Neural cell (in vitro differentiated cells): ENCODE measurements at regions not wholly inside any gene's neighbourhood (a gene's known extent, or its start where the extent isn't known, plus 50 kb on each side); places are given as distances from the start of the nearest gene placed in this dataset.

Experiments
- H2AFZ ChIP-seq: fragments of 200-600, 300-800 bp; sonication (generic), shearing (Covaris generic); 2 replicates; pipeline ENCODE4 v1.6.0; 2014; ENCODE audit warnings: low read depth, mild to moderate bottlenecking, antibody characterized with exemption, low read length, moderate library complexity
- H3F3A ChIP-seq: fragments of 200-600 bp; shearing (Covaris generic); 2 replicates; pipeline ENCODE4 v1.6.1; 2016; ENCODE audit warnings: mild to moderate bottlenecking, moderate library complexity, mixed read lengths, antibody characterized with exemption, low read length; ENCODE audit not compliant: insufficient read depth, poor library complexity, severe bottlenecking
- H3K27ac ChIP-seq: fragments of 200-600, 300-800 bp; sonication (generic), shearing (Covaris generic); 2 replicates; pipeline ENCODE4 v1.5.1; 2014; ENCODE audit warnings: mild to moderate bottlenecking, low read length, moderate library complexity
- H3K27me3 ChIP-seq: fragments of 300-800, 200-600 bp; sonication (generic), shearing (Covaris generic); 2 replicates; pipeline ENCODE4 v1.6.0; 2014; ENCODE audit warnings: mild to moderate bottlenecking, low read depth, low read length, moderate library complexity; ENCODE audit not compliant: insufficient read depth
- H3K36me3 ChIP-seq: fragments of 300-800, 200-600 bp; sonication (generic), shearing (Covaris generic); 2 replicates; pipeline ENCODE4 v1.5.1; 2014; ENCODE audit warnings: mild to moderate bottlenecking, antibody characterized with exemption, low read length, moderate library complexity; ENCODE audit not compliant: insufficient read depth
- H3K4me2 ChIP-seq: fragments of 300-800, 200-600 bp; sonication (generic), shearing (Covaris generic); 2 replicates; pipeline ENCODE4 v1.6.0; 2014; ENCODE audit warnings: mild to moderate bottlenecking, low read length
- H3K4me3 ChIP-seq: fragments of 300-800, 200-600 bp; sonication (generic), shearing (Covaris generic); 2 replicates; pipeline ENCODE4 v1.5.1; 2014; ENCODE audit warnings: mild to moderate bottlenecking, low read length, moderate library complexity
- H3K79me2 ChIP-seq: fragments of 200-600 bp; shearing (Covaris generic); replicated peaks from 2 replicates; pipeline ENCODE4 v1.6.0; 2014; ENCODE audit warnings: mild to moderate bottlenecking, low read length, moderate library complexity; ENCODE audit not compliant: insufficient read depth
- H3K9ac ChIP-seq: fragments of 300-800, 200-600 bp; sonication (generic), shearing (Covaris generic); 2 replicates; pipeline ENCODE4 v1.6.1; 2016; ENCODE audit warnings: mild to moderate bottlenecking, low read length, mixed read lengths
- H3K9me2 ChIP-seq: fragments of 200-600 bp; shearing (Covaris generic); 2 replicates; pipeline ENCODE4 v1.6.1; 2016; ENCODE audit warnings: mild to moderate bottlenecking, low read length, mixed read lengths; ENCODE audit not compliant: insufficient read depth
- H3K9me3 ChIP-seq: fragments of 200-600, 300-800 bp; sonication (generic), shearing (Covaris generic); 2 replicates; pipeline ENCODE4 v1.6.1; 2016; ENCODE audit warnings: mild to moderate bottlenecking, mixed run types, low read length, moderate library complexity, mixed read lengths
- H4K20me1 ChIP-seq: fragments of 200-600 bp; shearing (Covaris generic); 2 replicates; pipeline ENCODE4 v1.6.1; 2016; ENCODE audit warnings: mild to moderate bottlenecking, mixed run types; ENCODE audit not compliant: insufficient read depth
- CTCF ChIP-seq: fragments of 450-650 bp; IDR thresholded peaks from 2 replicates; pipeline ENCODE4 v1.5.1; 2014; ENCODE audit warnings: antibody characterized with exemption, mild to moderate bottlenecking, moderate library complexity; ENCODE audit not compliant: poor library complexity, severe bottlenecking
- EP300 ChIP-seq: fragments of 450-650 bp; conservative IDR thresholded peaks from 2 replicates; pipeline ENCODE4 v1.6.1; 2014; ENCODE audit warnings: antibody characterized with exemption, mild to moderate bottlenecking, moderate library complexity; ENCODE audit not compliant: poor library complexity, severe bottlenecking
- EZH2 ChIP-seq: fragments of 200-600, 300-800 bp; shearing (Covaris generic), sonication (generic); IDR thresholded peaks from 2 replicates; pipeline ENCODE4 v1.6.1; 2014; ENCODE audit warnings: antibody characterized with exemption, low read length, borderline replicate concordance, mild to moderate bottlenecking; ENCODE audit not compliant: insufficient read depth, poor library complexity, severe bottlenecking
- MXI1 ChIP-seq: fragments of 450-650 bp; conservative IDR thresholded peaks from 2 replicates; pipeline ENCODE4 v1.6.1; 2014; ENCODE audit warnings: antibody characterized with exemption, mild to moderate bottlenecking; ENCODE audit not compliant: poor library complexity, severe bottlenecking
- POLR2AphosphoS5 ChIP-seq: IDR thresholded peaks from 2 replicates; pipeline ENCODE4 v1.6.1; 2012
- RAD21 ChIP-seq: fragments of 450-650 bp; conservative IDR thresholded peaks from 2 replicates; pipeline ENCODE4 v1.6.1; 2014; ENCODE audit warnings: antibody characterized with exemption, mild to moderate bottlenecking, moderate library complexity
- REST ChIP-seq: IDR thresholded peaks from 2 replicates; pipeline ENCODE4 v1.6.1; 2012; ENCODE audit warnings: borderline replicate concordance
- SMC3 ChIP-seq: fragments of 450-650 bp; conservative IDR thresholded peaks from 2 replicates; pipeline ENCODE4 v1.6.1; 2014; ENCODE audit warnings: antibody characterized with exemption, mild to moderate bottlenecking, moderate library complexity; ENCODE audit not compliant: poor library complexity
- TAF1 ChIP-seq: IDR thresholded peaks from 2 replicates; pipeline ENCODE4 v1.6.1; 2012; ENCODE audit warnings: low read depth

GRCh38 chr18:37754141-37754540 lies 188.5 kb upstream of the CELF4 start:
- Histone ChIP-seq H3K4me3 (no peak overlapping the region), H3K9ac (no peak overlapping the region), H3K9me2 (no peaks in the 10 kb centered on the region), H3K27ac (no peak overlapping the region), H3K36me3 (no peaks in the 10 kb centered on the region), H4K20me1 (no peaks in the 10 kb centered on the region), H3K4me2 (no peak overlapping the region), H3F3A (no peaks in the 10 kb centered on the region), H3K27me3 (no peaks in the 10 kb centered on the region), H2AFZ (no peak overlapping the region), H3K79me2 (no peaks in the 10 kb centered on the region), H3K9me3 (no peaks in the 10 kb centered on the region)
- no peak for TF ChIP-seq TAF1
- no peak for TF ChIP-seq EP300
- no peak for TF ChIP-seq REST
- TF ChIP-seq CTCF: no peak
- no peak for TF ChIP-seq SMC3
- no peak for TF ChIP-seq MXI1
- TF ChIP-seq RAD21: no peak
- TF ChIP-seq POLR2AphosphoS5: no peak
- no peak for TF ChIP-seq EZH2

GRCh38 chr18:37742436-37742835 lies 176.8 kb upstream of the CELF4 start:
- H3K36me3 ChIP-seq: no peaks in the 10 kb centered on the region
- no peak overlapping the region for H3K4me3 ChIP-seq
- no peaks in the 10 kb centered on the region for H3K79me2 ChIP-seq
- no peak overlapping the region for H3K4me2 ChIP-seq
- H3K27ac ChIP-seq: no peak overlapping the region
- TF ChIP-seq RAD21: no peak
- no peak for TF ChIP-seq EP300
- H3K27me3 ChIP-seq: no peaks in the 10 kb centered on the region
- H3K9me2 ChIP-seq: no peaks in the 10 kb centered on the region
- H4K20me1 ChIP-seq: no peaks in the 10 kb centered on the region
- H3F3A ChIP-seq: no peaks in the 10 kb centered on the region
- no peak overlapping the region for H2AFZ ChIP-seq
- no peaks in the 10 kb centered on the region for H3K9me3 ChIP-seq
- H3K9ac ChIP-seq: no peak overlapping the region

- H3K27me3 ChIP-seq: no peaks in the 10 kb centered on the region
- H3K79me2 ChIP-seq: no peaks in the 10 kb centered on the region
- no peak overlapping the region for H3K4me3 ChIP-seq
- no peaks in the 10 kb centered on the region for H4K20me1 ChIP-seq
- no peaks in the 10 kb centered on the region for H3K36me3 ChIP-seq
- no peak overlapping the region for H3K27ac ChIP-seq
- no peak overlapping the region for H2AFZ ChIP-seq
- no peak for TF ChIP-seq EZH2
- TF ChIP-seq REST: no peak
- TF ChIP-seq EP300: peak; percentile 70
- no peak overlapping the region for H3K9ac ChIP-seq
- H3K9me3 ChIP-seq: no peaks in the 10 kb centered on the region
- no peaks in the 10 kb centered on the region for H3K9me2 ChIP-seq
- H3F3A ChIP-seq: no peaks in the 10 kb centered on the region
- H3K4me2 ChIP-seq: no peak overlapping the region
These were observed 175.5 kb upstream of the CELF4 start for GRCh38 chr18:37741032-37741623.
